GM12878 (cell line): ENCODE measurements at regions not wholly inside any gene's neighbourhood (a gene's known extent, or its start where the extent isn't known, plus 50 kb on each side); places are given as distances from the start of the nearest gene placed in this dataset.
A peak's percentile ranks its signal among the peaks of the same experiment; 100 is the strongest.

ENCODE experiments used
- ATF2 ChIP-seq: IDR thresholded peaks from 2 replicates; pipeline ENCODE4 v1.6.1; 2012; ENCODE audit warnings: low read length, inconsistent platforms
- ATF7 ChIP-seq: fragments of 450-650 bp; IDR thresholded peaks from 2 replicates; pipeline ENCODE4 v1.6.1; 2016; ENCODE audit warnings: low read depth, mild to moderate bottlenecking
- BACH1 ChIP-seq: fragments of 450-650 bp; IDR thresholded peaks from 2 replicates; pipeline ENCODE4 v1.6.1; 2017; ENCODE audit warnings: mild to moderate bottlenecking, borderline replicate concordance
- CREM ChIP-seq: IDR thresholded peaks from 2 replicates; pipeline ENCODE4 v1.6.1; 2014; ENCODE audit warnings: antibody characterized with exemption, low read depth
- CUX1 ChIP-seq: IDR thresholded peaks from 2 replicates; pipeline ENCODE4 v1.6.1; 2012; ENCODE audit warnings: improper control_type of control experiment, low read depth, low read length; ENCODE audit not compliant: insufficient replicate concordance
- ELK1 ChIP-seq: IDR thresholded peaks from 2 replicates; pipeline ENCODE4 v1.6.1; 2012; ENCODE audit warnings: low read depth, low read length, improper control_type of control experiment
- FOS ChIP-seq: IDR thresholded peaks from 3 replicates; pipeline ENCODE4 v1.6.1; 2011; ENCODE audit warnings: borderline replicate concordance; ENCODE audit not compliant: insufficient read length; ENCODE audit errors: extremely low read depth
- IKZF2 ChIP-seq, 2 experiments: fragments of 450-650 bp; IDR thresholded peaks; 2 replicates each; pipeline ENCODE4 v1.6.1; 2017; ENCODE audit warnings: mild to moderate bottlenecking in 2 of 2, moderate library complexity in 2 of 2
- IRF4 ChIP-seq: IDR thresholded peaks from 2 replicates; pipeline ENCODE4 v1.6.1; 2011; ENCODE audit warnings: low read depth, low read length
- MTA3 ChIP-seq: IDR thresholded peaks from 2 replicates; pipeline ENCODE4 v1.6.1; 2012; ENCODE audit warnings: low read length, inconsistent platforms, borderline replicate concordance
- NKRF ChIP-seq: fragments of 450-650 bp; conservative IDR thresholded peaks from 2 replicates; pipeline ENCODE4 v1.6.1; 2017; ENCODE audit warnings: mild to moderate bottlenecking, moderate library complexity
- PAX8 ChIP-seq: fragments of 450-650 bp; IDR thresholded peaks from 2 replicates; pipeline ENCODE4 v1.6.1; 2017; ENCODE audit warnings: mild to moderate bottlenecking, moderate library complexity
- RELA ChIP-seq: fragments of 450-650 bp; IDR thresholded peaks from 2 replicates; pipeline ENCODE4 v1.8.0; 2014; ENCODE audit warnings: borderline replicate concordance; ENCODE audit not compliant: partially characterized antibody
- SIN3A ChIP-seq: IDR thresholded peaks from 2 replicates; pipeline ENCODE4 v1.6.1; 2012; ENCODE audit warnings: low read depth, low read length, improper control_type of control experiment
- TCF3 ChIP-seq: IDR thresholded peaks from 2 replicates; pipeline ENCODE4 v1.6.1; 2012; ENCODE audit warnings: low read depth, mild to moderate bottlenecking, low read length, borderline replicate concordance; ENCODE audit not compliant: insufficient read depth
- TCF7 ChIP-seq: IDR thresholded peaks from 2 replicates; pipeline ENCODE4 v1.6.1; 2014; ENCODE audit warnings: antibody characterized with exemption, borderline replicate concordance
- USF2 ChIP-seq: IDR thresholded peaks from 2 replicates; pipeline ENCODE4 v1.6.1; 2011; ENCODE audit warnings: low read depth, low read length, improper control_type of control experiment, borderline replicate concordance
- ZBED1 ChIP-seq: IDR thresholded peaks from 2 replicates; pipeline ENCODE4 v1.6.1; 2016; ENCODE audit warnings: borderline replicate concordance
- ZNF217 ChIP-seq: fragments of 450-650 bp; IDR thresholded peaks from 2 replicates; pipeline ENCODE4 v1.6.1; 2017; ENCODE audit warnings: antibody characterized with exemption, mild to moderate bottlenecking

GRCh38 chr13:23966691-23967615 lies 69.7 kb upstream of the C1QTNF9B start (continued):
- no peak for TF ChIP-seq TCF3
- no peak for TF ChIP-seq PAX8
- TF ChIP-seq MTA3, result 0 out of 2 replicates have a peak, but pooled peaks have one; percentile 52
- no peak for TF ChIP-seq RELA
- peak; percentile 67; the same call in 1 of the 2 replicates for TF ChIP-seq BACH1
- peak; percentile 36; the same call in 1 of the 2 replicates for TF ChIP-seq CREM
- no peak for TF ChIP-seq CUX1
- no peak for TF ChIP-seq SIN3A
- TF ChIP-seq TCF7, result 0 out of 2 replicates have a peak, but pooled peaks have one; percentile 41
- TF ChIP-seq FOS, result no peak
- peak; percentile 58; the same call in 1 of the 2 replicates for TF ChIP-seq IRF4
- TF ChIP-seq ZNF217, result 0 out of 2 replicates have a peak, but pooled peaks have one; percentile 18
- no peak for TF ChIP-seq USF2
- TF ChIP-seq IKZF2 (IDR thresholded peaks at IDR 0.05), result peak; percentile 61 to 63; a peak in 2 of 4 replicates
- TF ChIP-seq NKRF, result no peak
- no peak for TF ChIP-seq ELK1
- peak; percentile 58 for TF ChIP-seq ATF7
- 0 out of 2 replicates have a peak, but pooled peaks have one; percentile 48 for TF ChIP-seq ZBED1
- peak; percentile 44; the same call in 1 of the 2 replicates for TF ChIP-seq ATF2
